ENCODE measurements at regions not wholly inside any gene's neighbourhood (a gene's known extent, or its start where the extent isn't known, plus 50 kb on each side); places are given as distances from the start of the nearest gene placed in this dataset.

DNA sequence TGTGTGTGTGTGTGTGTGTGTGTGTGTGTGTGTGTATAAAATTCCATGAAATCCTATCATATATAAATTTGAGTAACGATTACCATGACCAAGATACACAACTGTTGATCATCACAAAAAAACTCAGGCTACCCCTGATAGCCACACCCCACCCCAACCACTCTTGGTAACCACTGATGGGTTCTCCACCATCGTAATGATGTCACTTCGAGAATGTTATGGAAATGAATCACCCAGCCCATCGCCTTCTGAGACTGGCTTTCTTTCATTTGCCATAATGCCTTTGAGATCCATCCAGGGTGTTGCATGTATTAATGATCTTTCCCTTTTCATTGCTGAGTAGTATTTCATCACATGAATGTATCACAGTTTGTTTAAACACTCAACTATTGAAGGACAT lies 496.0 kb downstream of the MIAT start:
- 0 out of 2 replicates have a peak, but pooled peaks cover 2% of the 10 kb centered on the region for H3K9me3 ChIP-seq
- peaks cover 3% of the 10 kb centered on the region; the same call in 1 of the 2 replicates for H3K4me1 ChIP-seq
- peaks cover 16% of the 10 kb centered on the region for H3K27me3 ChIP-seq (ENCODE audit: low read depth)
- no peak for DNase-seq (ENCODE audit: low spot score in 2 of 2)
- H3K4me3 ChIP-seq: no peak overlapping the region
- H3K36me3 ChIP-seq (replicated peaks): no peaks in the 10 kb centered on the region
- in situ Hi-C loops (cut with MboI; ENCODE audit: low sequenced_read_pairs): no loop called here

GRCh38 chr22:27154717-27155116 lies 497.3 kb downstream of the MIAT start:
- in situ Hi-C loops (cut with MboI; ENCODE audit: low sequenced_read_pairs): no loop called here
- Histone ChIP-seq H3K4me3 (no peak overlapping the region), H3K27me3 (ENCODE audit: low read depth) (peaks cover 12% of the 10 kb centered on the region), H3K4me1 (peaks cover 3% of the 10 kb centered on the region; the same call in 1 of the 2 replicates), H3K9me3 (no peaks in the 10 kb centered on the region), H3K36me3 (replicated peaks) (no peaks in the 10 kb centered on the region)
- no peak for DNase-seq (ENCODE audit: low spot score in 2 of 2)

- Histone ChIP-seq H3K36me3 (replicated peaks) (no peaks in the 10 kb centered on the region), H3K9me3 (no peaks in the 10 kb centered on the region), H3K4me1 (peaks cover 3% of the 10 kb centered on the region; the same call in 1 of the 2 replicates), H3K4me3 (no peak overlapping the region), H3K27me3 (ENCODE audit: low read depth) (peaks cover 4% of the 10 kb centered on the region)
- in situ Hi-C loops (cut with MboI; ENCODE audit: low sequenced_read_pairs): no loop called here
- no peak for DNase-seq (ENCODE audit: low spot score in 2 of 2)
These were observed 499.6 kb downstream of the MIAT start for GRCh38 chr22:27156821-27157489.

- Histone ChIP-seq H3K4me1 (peaks cover 3% of the 10 kb centered on the region; the same call in 1 of the 2 replicates), H3K36me3 (replicated peaks) (no peaks in the 10 kb centered on the region), H3K9me3 (no peaks in the 10 kb centered on the region), H3K27me3 (ENCODE audit: low read depth) (peaks cover 4% of the 10 kb centered on the region), H3K4me3 (no peak overlapping the region)
- no peak for DNase-seq (ENCODE audit: low spot score in 2 of 2)
- in situ Hi-C loops (cut with MboI; ENCODE audit: low sequenced_read_pairs): no loop called here
These were observed 500.4 kb downstream of the MIAT start for GRCh38 chr22:27157666-27158370.

DNA sequence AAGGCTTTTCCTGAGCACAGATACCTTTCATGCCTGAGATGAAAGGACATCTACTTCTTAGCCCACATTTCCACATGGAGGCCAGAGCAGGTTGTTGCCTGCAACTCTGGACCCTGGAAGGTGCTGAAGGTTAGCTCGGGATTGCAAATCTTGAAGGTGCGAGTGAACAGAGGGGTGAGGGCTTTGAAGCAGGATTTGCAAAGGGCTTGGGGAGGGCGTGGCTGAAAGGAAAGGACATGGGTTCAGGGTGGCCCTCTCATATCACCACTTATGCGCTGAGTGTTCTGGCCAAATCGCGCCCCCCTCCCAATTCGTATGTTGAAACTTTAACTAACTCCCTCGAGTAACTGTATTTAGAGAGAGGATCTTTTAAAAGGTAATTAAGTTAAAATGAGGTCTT lies 501.6 kb downstream of the MIAT start:
- peaks cover 3% of the 10 kb centered on the region; the same call in 1 of the 2 replicates for H3K4me1 ChIP-seq
- peaks cover 7% of the 10 kb centered on the region for H3K27me3 ChIP-seq (ENCODE audit: low read depth)
- no peak for DNase-seq (ENCODE audit: low spot score in 2 of 2)
- H3K36me3 ChIP-seq (replicated peaks): no peaks in the 10 kb centered on the region
- H3K9me3 ChIP-seq: no peaks in the 10 kb centered on the region
- H3K4me3 ChIP-seq: no peak overlapping the region
- in situ Hi-C loops (cut with MboI; ENCODE audit: low sequenced_read_pairs): no loop called here

- in situ Hi-C loops (cut with MboI; ENCODE audit: low sequenced_read_pairs): no loop called here
- peaks cover 7% of the 10 kb centered on the region for H3K27me3 ChIP-seq (ENCODE audit: low read depth)
These were observed 502.4 kb downstream of the MIAT start for GRCh38 chr22:27159716-27160295.

DNA sequence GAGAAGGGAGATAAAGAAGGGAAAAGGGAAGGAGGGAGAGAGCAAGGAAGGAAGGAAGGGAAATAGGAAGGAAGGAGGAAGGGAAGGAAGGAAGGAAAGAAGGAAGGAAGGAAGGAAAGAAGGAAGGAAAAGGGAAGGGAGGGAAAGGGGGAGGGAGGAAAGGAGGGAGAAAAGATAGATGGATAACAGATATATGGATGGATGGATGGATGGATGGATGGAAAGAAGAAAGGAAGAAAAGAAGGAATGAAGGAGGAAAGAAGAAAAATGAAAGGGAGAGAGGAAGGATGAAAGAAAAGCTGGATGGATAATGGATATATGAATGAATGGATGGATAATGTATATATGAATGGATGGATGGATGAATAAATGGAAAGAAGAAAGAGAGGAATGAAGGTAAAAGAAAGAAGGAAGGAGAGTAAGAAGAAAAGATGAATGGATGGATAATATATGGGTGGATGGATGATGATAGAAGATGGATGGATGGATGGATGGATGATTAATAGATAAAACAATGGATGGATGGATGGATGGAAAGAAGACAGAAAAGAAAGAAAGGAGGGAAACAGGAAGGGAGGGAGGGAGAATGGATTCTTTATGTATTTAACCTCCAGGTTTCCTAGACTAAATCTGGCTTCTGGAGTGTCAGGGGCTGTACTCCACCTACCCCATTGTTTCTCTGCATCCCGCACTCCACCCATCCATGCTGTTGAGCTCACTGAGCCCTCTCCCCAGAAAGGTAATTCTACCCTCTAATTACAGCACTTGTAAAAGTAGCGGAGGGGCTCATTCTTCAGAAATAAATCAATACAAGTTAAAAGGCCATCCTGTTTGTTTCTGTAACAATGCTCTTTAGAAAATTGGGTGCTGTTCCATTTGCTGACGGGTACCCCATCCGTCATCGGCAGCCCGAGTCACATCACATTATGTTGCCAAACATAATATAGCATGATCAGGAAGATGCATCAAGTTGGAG lies 506.1 kb downstream of the MIAT start:
- in situ Hi-C loops (cut with MboI; ENCODE audit: low sequenced_read_pairs): no loop called here
- H3K9me3 ChIP-seq: no peaks in the 10 kb centered on the region
- no peak for DNase-seq (ENCODE audit: low spot score in 2 of 2)

More at GRCh38 chr22:27159716-27160295, 502.4 kb downstream of the MIAT start:
- DNase-seq (ENCODE audit: low spot score in 2 of 2): no peak
- Histone ChIP-seq H3K4me1 (peaks cover 3% of the 10 kb centered on the region; the same call in 1 of the 2 replicates), H3K4me3 (no peak overlapping the region), H3K9me3 (no peaks in the 10 kb centered on the region), H3K36me3 (replicated peaks) (no peaks in the 10 kb centered on the region)

DNA sequence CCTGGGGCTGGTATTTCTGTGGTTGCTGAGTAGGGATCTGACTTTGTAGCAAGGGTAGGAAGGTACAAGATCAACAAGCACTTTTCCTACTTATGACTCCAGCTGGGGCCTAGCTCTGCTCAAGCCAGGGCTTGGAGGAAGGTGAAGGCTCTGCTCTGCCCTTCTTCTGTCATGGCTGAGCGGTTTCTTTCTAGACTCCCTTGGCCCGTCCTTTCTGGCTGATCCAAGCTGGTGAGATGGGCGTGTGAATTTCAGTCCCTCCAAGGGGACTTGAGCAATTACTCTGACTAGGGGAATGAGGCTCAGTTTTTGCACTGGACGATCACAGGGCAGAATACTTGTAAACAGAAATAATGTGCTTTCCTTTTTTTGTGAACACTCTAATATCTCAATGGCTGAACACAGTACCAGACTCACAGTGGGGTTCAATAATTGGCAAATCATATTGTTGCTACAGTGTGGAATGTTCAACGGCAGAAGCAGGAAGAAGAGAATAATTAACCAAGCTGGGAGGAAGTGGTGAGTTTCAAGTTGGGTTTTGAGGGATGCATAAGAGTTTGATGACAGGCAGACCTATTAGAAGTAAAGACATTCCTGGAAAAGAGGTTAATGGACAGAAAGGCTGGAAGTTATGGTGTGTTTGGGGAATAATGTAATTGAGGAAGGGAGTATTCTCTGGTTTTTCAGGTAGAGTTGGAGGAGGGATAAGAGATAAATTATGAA lies 507.6 kb downstream of the MIAT start:
- H3K27me3 ChIP-seq (ENCODE audit: low read depth): peaks cover 17% of the 10 kb centered on the region
- H3K9me3 ChIP-seq: no peaks in the 10 kb centered on the region
- in situ Hi-C loops (cut with MboI; ENCODE audit: low sequenced_read_pairs): no loop called here
- H3K4me1 ChIP-seq: no peaks in the 10 kb centered on the region
- DNase-seq (ENCODE audit: low spot score in 2 of 2): no peak
- no peaks in the 10 kb centered on the region for H3K36me3 ChIP-seq (replicated peaks)
- H3K4me3 ChIP-seq: no peak overlapping the region

More for the DNA sequence above, 506.1 kb downstream of the MIAT start:
- no peaks in the 10 kb centered on the region for H3K36me3 ChIP-seq (replicated peaks)
- no peaks in the 10 kb centered on the region for H3K4me1 ChIP-seq
- H3K4me3 ChIP-seq: no peak overlapping the region
- peaks cover 14% of the 10 kb centered on the region for H3K27me3 ChIP-seq (ENCODE audit: low read depth)

GRCh38 chr22:27168681-27169080 lies 511.3 kb downstream of the MIAT start:
- H3K36me3 ChIP-seq (replicated peaks): no peaks in the 10 kb centered on the region
- H3K27me3 ChIP-seq (ENCODE audit: low read depth): peaks cover 21% of the 10 kb centered on the region
- H3K4me3 ChIP-seq: no peak overlapping the region
- no peaks in the 10 kb centered on the region for H3K4me1 ChIP-seq
- no peaks in the 10 kb centered on the region for H3K9me3 ChIP-seq
- DNase-seq (ENCODE audit: low spot score in 2 of 2): no peak
- in situ Hi-C loops (cut with MboI; ENCODE audit: low sequenced_read_pairs): no loop called here

GRCh38 chr22:27170491-27170890 lies 513.1 kb downstream of the MIAT start:
- peaks cover 24% of the 10 kb centered on the region for H3K27me3 ChIP-seq (ENCODE audit: low read depth)
- H3K4me1 ChIP-seq: no peaks in the 10 kb centered on the region
- H3K36me3 ChIP-seq (replicated peaks): no peaks in the 10 kb centered on the region
- H3K9me3 ChIP-seq: no peaks in the 10 kb centered on the region
- DNase-seq (ENCODE audit: low spot score in 2 of 2): no peak
- no peak overlapping the region for H3K4me3 ChIP-seq
- in situ Hi-C loops (cut with MboI; ENCODE audit: low sequenced_read_pairs): no loop called here

- H3K4me1 ChIP-seq: peaks cover 2% of the 10 kb centered on the region; the same call in 1 of the 2 replicates
- peaks cover 25% of the 10 kb centered on the region for H3K27me3 ChIP-seq (ENCODE audit: low read depth)
- in situ Hi-C loops (cut with MboI; ENCODE audit: low sequenced_read_pairs): no loop called here
- no peaks in the 10 kb centered on the region for H3K36me3 ChIP-seq (replicated peaks)
- no peak overlapping the region for H3K4me3 ChIP-seq
- H3K9me3 ChIP-seq: no peaks in the 10 kb centered on the region
- DNase-seq (ENCODE audit: low spot score in 2 of 2): no peak
These were observed 513.8 kb downstream of the MIAT start for GRCh38 chr22:27171212-27171611.

GRCh38 chr22:27173530-27173929 lies 516.1 kb downstream of the MIAT start:
- no peak overlapping the region for H3K4me3 ChIP-seq
- DNase-seq (ENCODE audit: low spot score in 2 of 2): no peak
- H3K36me3 ChIP-seq (replicated peaks): no peaks in the 10 kb centered on the region
- in situ Hi-C loops (cut with MboI; ENCODE audit: low sequenced_read_pairs): no loop called here
- H3K4me1 ChIP-seq: peaks cover 5% of the 10 kb centered on the region; the same call in 1 of the 2 replicates
- no peaks in the 10 kb centered on the region for H3K9me3 ChIP-seq
- H3K27me3 ChIP-seq (ENCODE audit: low read depth): peaks cover 28% of the 10 kb centered on the region
